T follicular helper cell (primary cell): ENCODE measurements at regions not wholly inside any gene's neighbourhood (a gene's known extent, or its start where the extent isn't known, plus 50 kb on each side); places are given as distances from the start of the nearest gene placed in this dataset.

ENCODE experiments used
- DNase-seq: peaks from one replicate; pipeline ENCODE4 v3.0.0-alpha.2; 2020; ENCODE audit warnings: low read depth

- no peak for DNase-seq
These were observed 791.0 kb downstream of the TBC1D22A start for GRCh38 chr22:47553436-47553835.

GRCh38 chr22:47552541-47553205 lies 790.2 kb downstream of the TBC1D22A start:
- DNase-seq: no peak

- no peak for DNase-seq
These were observed 789.6 kb downstream of the TBC1D22A start for GRCh38 chr22:47552024-47552423.

GRCh38 chr22:47551431-47551775 lies 789.0 kb downstream of the TBC1D22A start:
- no peak for DNase-seq

GRCh38 chr22:47550524-47551430 lies 788.3 kb downstream of the TBC1D22A start:
- no peak for DNase-seq

- DNase-seq: no peak
These were observed 787.4 kb downstream of the TBC1D22A start for GRCh38 chr22:47549741-47550340.

- DNase-seq: no peak
These were observed 786.7 kb downstream of the TBC1D22A start for GRCh38 chr22:47548953-47549740.

- no peak for DNase-seq
These were observed 785.6 kb downstream of the TBC1D22A start for GRCh38 chr22:47547881-47548650.

GRCh38 chr22:47547239-47547661 lies 784.8 kb downstream of the TBC1D22A start:
- DNase-seq: no peak

- no peak for DNase-seq
These were observed 782.2 kb downstream of the TBC1D22A start for GRCh38 chr22:47544696-47545095.

- DNase-seq: no peak
These were observed 781.0 kb downstream of the TBC1D22A start for GRCh38 chr22:47543447-47543846.

- no peak for DNase-seq
These were observed 777.6 kb downstream of the TBC1D22A start for GRCh38 chr22:47540011-47540410.

- no peak for DNase-seq
These were observed 776.9 kb downstream of the TBC1D22A start for GRCh38 chr22:47539374-47539773.

- no peak for DNase-seq
These were observed 773.2 kb downstream of the TBC1D22A start for GRCh38 chr22:47535681-47536080.

GRCh38 chr22:47534804-47535410 lies 772.5 kb downstream of the TBC1D22A start:
- no peak for DNase-seq

GRCh38 chr22:47533961-47534803 lies 771.7 kb downstream of the TBC1D22A start:
- DNase-seq: no peak

- no peak for DNase-seq
These were observed 754.6 kb downstream of the TBC1D22A start for GRCh38 chr22:47517062-47517461.

GRCh38 chr22:47515384-47516125 lies 753.1 kb downstream of the TBC1D22A start:
- no peak for DNase-seq

- DNase-seq: no peak
These were observed 750.2 kb downstream of the TBC1D22A start for GRCh38 chr22:47512617-47513016.
